ENCODE measurements at regions not wholly inside any gene's neighbourhood (a gene's known extent, or its start where the extent isn't known, plus 50 kb on each side); places are given as distances from the start of the nearest gene placed in this dataset.

GRCh38 chr21:25466470-25466869 lies 140.8 kb downstream of the MRPL39 start:
- TF ChIP-seq SPI1 (IDR thresholded peaks at IDR 0.05; ENCODE audit: low read depth, low read length) (no peak), POLR2A (IDR thresholded peaks at IDR 0.05; ENCODE audit: low read depth, low read length) (peak; percentile 96)
